GM23338 (cell line): ENCODE measurements at regions not wholly inside any gene's neighbourhood (a gene's known extent, or its start where the extent isn't known, plus 50 kb on each side); places are given as distances from the start of the nearest gene placed in this dataset.

Source experiments
- ATAC-seq: fragments of 200-7000 bp; cut with Tn5 transposase; 3 replicates; pipeline ENCODE4 v1.9.1; 2020
- DNase-seq: peaks from one replicate; pipeline ENCODE4 v3.0.0-alpha.2; 2015; ENCODE audit warnings: low spot score
- H2AFZ ChIP-seq: fragments of 200-600 bp; sonication (generic); 2 replicates; pipeline ENCODE4 v1.8.0; 2016; ENCODE audit warnings: antibody characterized with exemption, mild to moderate bottlenecking, moderate library complexity
- H3F3A ChIP-seq: fragments of 200-600 bp; sonication (generic); replicated peaks from 2 replicates; pipeline ENCODE4 v1.8.0; 2017; ENCODE audit warnings: antibody characterized with exemption, mixed run types, low read depth
- H3K27ac ChIP-seq: fragments of 200-600 bp; sonication (generic); 2 replicates; pipeline ENCODE4 v1.6.1; 2016; ENCODE audit warnings: low read depth
- H3K27me3 ChIP-seq: fragments of 200-600 bp; sonication (generic); 2 replicates; pipeline ENCODE4 v1.8.0; 2016; ENCODE audit warnings: mild to moderate bottlenecking, mixed run types, moderate library complexity; ENCODE audit not compliant: insufficient read depth
- H3K36me3 ChIP-seq: fragments of 200-600 bp; sonication (generic); 2 replicates; pipeline ENCODE4 v1.8.0; 2016; ENCODE audit warnings: mild to moderate bottlenecking; ENCODE audit not compliant: insufficient read depth
- H3K4me1 ChIP-seq: fragments of 200-600 bp; sonication (generic); 2 replicates; pipeline ENCODE4 v1.8.0; 2016; ENCODE audit warnings: mild to moderate bottlenecking, moderate library complexity; ENCODE audit not compliant: insufficient read depth
- H3K4me2 ChIP-seq: fragments of 200-600 bp; sonication (generic); 2 replicates; pipeline ENCODE4 v1.7.1; 2017; ENCODE audit warnings: mixed run types
- H3K4me3 ChIP-seq: fragments of 200-600 bp; sonication (generic); 2 replicates; pipeline ENCODE4 v1.6.1; 2016; ENCODE audit warnings: mixed run types
- H3K79me2 ChIP-seq: fragments of 200-600 bp; sonication (generic); replicated peaks from 2 replicates; pipeline ENCODE4 v1.8.0; 2017; ENCODE audit warnings: mild to moderate bottlenecking; ENCODE audit not compliant: insufficient read depth
- H3K9me2 ChIP-seq: fragments of 200-600 bp; sonication (generic); 2 replicates; pipeline ENCODE4 v1.8.0; 2017; ENCODE audit not compliant: insufficient read depth
- H4K20me1 ChIP-seq: fragments of 200-600 bp; sonication (generic); replicated peaks from 2 replicates; pipeline ENCODE4 v1.8.0; 2017; ENCODE audit warnings: mild to moderate bottlenecking; ENCODE audit not compliant: insufficient read depth
- H3K27ac Mint-ChIP-seq: 2 replicates; pipeline ENCODE4 v1.8.0; 2020; ENCODE audit warnings: inconsistent platforms, mild to moderate bottlenecking, moderate library complexity, mixed read lengths
- H3K27me3 Mint-ChIP-seq: 3 replicates; pipeline ENCODE4 v1.8.0; 2022; ENCODE audit warnings: low read depth, mild to moderate bottlenecking, moderate library complexity, mixed read lengths, inconsistent platforms; ENCODE audit not compliant: insufficient read depth, poor library complexity
- H3K36me3 Mint-ChIP-seq: 3 replicates; pipeline ENCODE4 v1.8.0; 2021; ENCODE audit warnings: low read depth, mild to moderate bottlenecking, inconsistent platforms, moderate library complexity, mixed read lengths
- H3K4me1 Mint-ChIP-seq: 3 replicates; pipeline ENCODE4 v1.8.0; 2020; ENCODE audit warnings: mild to moderate bottlenecking, inconsistent platforms, mixed read lengths
- H3K4me3 Mint-ChIP-seq: 3 replicates; pipeline ENCODE4 v1.8.0; 2021; ENCODE audit warnings: moderate library complexity, mild to moderate bottlenecking, inconsistent platforms, mixed read lengths
- H3K9me3 Mint-ChIP-seq: 3 replicates; pipeline ENCODE4 v1.8.0; 2020; ENCODE audit warnings: moderate library complexity, mild to moderate bottlenecking, inconsistent platforms, mixed read lengths
- CREB1 ChIP-seq: fragments of 250-450 bp; sonication (Bioruptor Pico); IDR thresholded peaks from 2 replicates; pipeline ENCODE4 v1.5.0; 2020; ENCODE audit warnings: low read depth, mild to moderate bottlenecking, moderate library complexity
- CTCF ChIP-seq, 2 experiments: fragments of 200-600 bp in 1 of 2; sonication (generic) in 1 of 2; conservative IDR thresholded peaks; 2 replicates each; pipeline versions ENCODE4 v1.5.1 to v1.6.1; 2016 to 2017; ENCODE audit warnings: antibody characterized with exemption in 2 of 2, low read depth in 2 of 2, mild to moderate bottlenecking in 2 of 2, moderate library complexity in 1 of 2
- EZH2 ChIP-seq: fragments of 200-600 bp; sonication (generic); IDR thresholded peaks from one replicate; pipeline ENCODE4 v1.8.0; 2017; ENCODE audit warnings: antibody characterized with exemption, mild to moderate bottlenecking, low read depth; ENCODE audit not compliant: unreplicated experiment
- EZH2phosphoT487 ChIP-seq: fragments of 200-600 bp; sonication (generic); IDR thresholded peaks from one replicate; pipeline ENCODE4 v1.8.1; 2018; ENCODE audit warnings: antibody characterized with exemption; ENCODE audit not compliant: unreplicated experiment
- JUNB ChIP-seq: IDR thresholded peaks from one replicate; pipeline ENCODE4 v1.6.1; 2016; ENCODE audit warnings: antibody characterized with exemption; ENCODE audit not compliant: unreplicated experiment
- NANOG ChIP-seq: IDR thresholded peaks from 2 replicates; pipeline ENCODE4 v1.6.1; 2016; ENCODE audit warnings: antibody characterized with exemption, borderline replicate concordance
- POLR2AphosphoS5 ChIP-seq: IDR thresholded peaks from 2 replicates; pipeline ENCODE4 v1.6.1; 2016; ENCODE audit warnings: antibody characterized with exemption, low read depth
- STAT1 ChIP-seq: IDR thresholded peaks from one replicate; pipeline ENCODE4 v1.6.1; 2016; ENCODE audit warnings: antibody characterized with exemption; ENCODE audit not compliant: unreplicated experiment
- ZNF114 ChIP-seq: fragments of 250-450 bp; sonication (Bioruptor Pico); IDR thresholded peaks from 2 replicates; pipeline ENCODE4 v1.5.0; 2020; ENCODE audit warnings: mild to moderate bottlenecking, moderate library complexity
- ZNF331 ChIP-seq: fragments of 250-450 bp; sonication (Bioruptor Pico); IDR thresholded peaks from 2 replicates; pipeline ENCODE4 v1.5.0; 2020; ENCODE audit warnings: low read depth, mild to moderate bottlenecking, moderate library complexity
- TF ChIP-seq, protein P1 (sequence below): IDR thresholded peaks from 2 replicates; pipeline ENCODE4 v1.6.1; 2016; ENCODE audit warnings: antibody characterized with exemption
- TF ChIP-seq, protein P2 (sequence below): IDR thresholded peaks from one replicate; pipeline ENCODE4 v1.6.1; 2018; ENCODE audit warnings: antibody characterized with exemption; ENCODE audit not compliant: unreplicated experiment
- TF ChIP-seq, protein P3 (sequence below): fragments of 250-450 bp; sonication (Bioruptor Pico); IDR thresholded peaks from 2 replicates; pipeline ENCODE4 v1.5.0; 2020; ENCODE audit warnings: mild to moderate bottlenecking, moderate library complexity

DNA sequence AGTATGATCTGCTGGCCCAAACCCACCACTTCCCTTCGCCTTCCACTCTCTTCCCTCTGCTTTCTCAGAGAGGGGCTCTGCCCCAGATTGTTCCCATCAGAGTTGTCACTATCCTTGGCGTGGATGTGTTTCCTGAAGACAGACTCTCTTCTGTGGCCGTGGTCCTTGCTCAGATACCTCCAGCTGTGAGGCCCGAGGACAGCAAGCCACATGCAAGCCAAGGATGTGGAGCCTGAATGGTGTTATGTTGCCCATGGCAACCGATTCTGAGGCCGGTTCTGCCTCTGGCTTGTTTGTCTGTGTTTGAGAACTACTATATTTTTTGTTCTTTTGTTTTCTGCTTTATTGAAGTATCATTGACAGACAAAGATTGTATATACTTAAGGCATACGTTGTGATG is 247.4 kb upstream of the PODXL start (continued):
- TF ChIP-seq EZH2phosphoT487 (no peak), ZNF331 (CRISPR knock-in tag) (no peak), POLR2AphosphoS5 (no peak)

DNA sequence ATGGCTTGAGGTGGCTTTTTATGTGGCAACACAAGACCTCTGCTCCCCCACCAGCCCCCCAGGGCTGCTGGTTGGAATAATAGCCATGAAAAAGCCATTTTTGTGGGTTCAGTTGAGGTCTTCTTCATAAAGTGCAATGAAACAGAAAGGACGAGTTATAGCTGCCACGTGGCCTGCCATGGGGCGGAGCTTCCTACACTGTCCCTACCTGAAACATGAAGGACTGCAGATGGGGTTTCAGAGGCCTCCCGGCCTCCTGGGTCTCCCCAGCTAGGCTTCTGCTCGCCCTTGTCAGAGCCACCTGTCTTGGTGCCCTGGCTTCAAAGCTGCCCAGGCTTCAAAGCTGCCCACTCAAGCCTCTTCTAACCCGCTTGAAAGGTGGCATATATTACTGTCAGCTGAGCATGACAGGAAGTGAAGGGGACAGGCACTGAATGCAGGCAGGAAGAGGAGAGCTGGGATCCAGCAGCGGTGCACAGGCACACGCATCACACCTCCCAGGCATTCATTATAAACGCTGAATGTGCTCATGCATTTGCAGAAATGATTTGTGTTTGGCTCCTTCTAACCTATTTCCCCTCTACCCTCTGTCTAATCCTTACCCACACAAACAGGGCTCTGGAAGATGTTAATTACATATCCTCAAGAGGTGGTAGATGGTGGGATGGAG is 245.9 kb upstream of the PODXL start:
- Histone ChIP-seq H3F3A (no peaks in the 10 kb centered on the region), H3K79me2 (no peaks in the 10 kb centered on the region), H3K4me2 (no peak overlapping the region), H4K20me1 (no peaks in the 10 kb centered on the region), H3K9me2 (peaks cover 16% of the 10 kb centered on the region; the same call in 1 of the 2 replicates), H3K4me1 (peaks cover 9% of the 10 kb centered on the region), H3K27me3 (no peaks in the 10 kb centered on the region), H2AFZ (no peak overlapping the region), H3K4me3 (no peak overlapping the region), H3K27ac (no peak overlapping the region), H3K36me3 (no peaks in the 10 kb centered on the region)
- TF ChIP-seq, protein P1, sequence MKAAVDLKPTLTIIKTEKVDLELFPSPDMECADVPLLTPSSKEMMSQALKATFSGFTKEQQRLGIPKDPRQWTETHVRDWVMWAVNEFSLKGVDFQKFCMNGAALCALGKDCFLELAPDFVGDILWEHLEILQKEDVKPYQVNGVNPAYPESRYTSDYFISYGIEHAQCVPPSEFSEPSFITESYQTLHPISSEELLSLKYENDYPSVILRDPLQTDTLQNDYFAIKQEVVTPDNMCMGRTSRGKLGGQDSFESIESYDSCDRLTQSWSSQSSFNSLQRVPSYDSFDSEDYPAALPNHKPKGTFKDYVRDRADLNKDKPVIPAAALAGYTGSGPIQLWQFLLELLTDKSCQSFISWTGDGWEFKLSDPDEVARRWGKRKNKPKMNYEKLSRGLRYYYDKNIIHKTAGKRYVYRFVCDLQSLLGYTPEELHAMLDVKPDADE, result no peak
- TF ChIP-seq EZH2 (no peak), ZNF114 (no peak), CREB1 (CRISPR knock-in tag) (no peak), JUNB (no peak), CTCF (conservative IDR thresholded peaks at IDR 0.05; ENCODE audit: low read depth in 2 of 2) (no peak), ZNF331 (CRISPR knock-in tag) (no peak), STAT1 (no peak), NANOG (no peak), EZH2phosphoT487 (no peak), POLR2AphosphoS5 (no peak)
- TF ChIP-seq, protein P2, sequence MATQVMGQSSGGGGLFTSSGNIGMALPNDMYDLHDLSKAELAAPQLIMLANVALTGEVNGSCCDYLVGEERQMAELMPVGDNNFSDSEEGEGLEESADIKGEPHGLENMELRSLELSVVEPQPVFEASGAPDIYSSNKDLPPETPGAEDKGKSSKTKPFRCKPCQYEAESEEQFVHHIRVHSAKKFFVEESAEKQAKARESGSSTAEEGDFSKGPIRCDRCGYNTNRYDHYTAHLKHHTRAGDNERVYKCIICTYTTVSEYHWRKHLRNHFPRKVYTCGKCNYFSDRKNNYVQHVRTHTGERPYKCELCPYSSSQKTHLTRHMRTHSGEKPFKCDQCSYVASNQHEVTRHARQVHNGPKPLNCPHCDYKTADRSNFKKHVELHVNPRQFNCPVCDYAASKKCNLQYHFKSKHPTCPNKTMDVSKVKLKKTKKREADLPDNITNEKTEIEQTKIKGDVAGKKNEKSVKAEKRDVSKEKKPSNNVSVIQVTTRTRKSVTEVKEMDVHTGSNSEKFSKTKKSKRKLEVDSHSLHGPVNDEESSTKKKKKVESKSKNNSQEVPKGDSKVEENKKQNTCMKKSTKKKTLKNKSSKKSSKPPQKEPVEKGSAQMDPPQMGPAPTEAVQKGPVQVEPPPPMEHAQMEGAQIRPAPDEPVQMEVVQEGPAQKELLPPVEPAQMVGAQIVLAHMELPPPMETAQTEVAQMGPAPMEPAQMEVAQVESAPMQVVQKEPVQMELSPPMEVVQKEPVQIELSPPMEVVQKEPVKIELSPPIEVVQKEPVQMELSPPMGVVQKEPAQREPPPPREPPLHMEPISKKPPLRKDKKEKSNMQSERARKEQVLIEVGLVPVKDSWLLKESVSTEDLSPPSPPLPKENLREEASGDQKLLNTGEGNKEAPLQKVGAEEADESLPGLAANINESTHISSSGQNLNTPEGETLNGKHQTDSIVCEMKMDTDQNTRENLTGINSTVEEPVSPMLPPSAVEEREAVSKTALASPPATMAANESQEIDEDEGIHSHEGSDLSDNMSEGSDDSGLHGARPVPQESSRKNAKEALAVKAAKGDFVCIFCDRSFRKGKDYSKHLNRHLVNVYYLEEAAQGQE, result no peak
- TF ChIP-seq, protein P3, sequence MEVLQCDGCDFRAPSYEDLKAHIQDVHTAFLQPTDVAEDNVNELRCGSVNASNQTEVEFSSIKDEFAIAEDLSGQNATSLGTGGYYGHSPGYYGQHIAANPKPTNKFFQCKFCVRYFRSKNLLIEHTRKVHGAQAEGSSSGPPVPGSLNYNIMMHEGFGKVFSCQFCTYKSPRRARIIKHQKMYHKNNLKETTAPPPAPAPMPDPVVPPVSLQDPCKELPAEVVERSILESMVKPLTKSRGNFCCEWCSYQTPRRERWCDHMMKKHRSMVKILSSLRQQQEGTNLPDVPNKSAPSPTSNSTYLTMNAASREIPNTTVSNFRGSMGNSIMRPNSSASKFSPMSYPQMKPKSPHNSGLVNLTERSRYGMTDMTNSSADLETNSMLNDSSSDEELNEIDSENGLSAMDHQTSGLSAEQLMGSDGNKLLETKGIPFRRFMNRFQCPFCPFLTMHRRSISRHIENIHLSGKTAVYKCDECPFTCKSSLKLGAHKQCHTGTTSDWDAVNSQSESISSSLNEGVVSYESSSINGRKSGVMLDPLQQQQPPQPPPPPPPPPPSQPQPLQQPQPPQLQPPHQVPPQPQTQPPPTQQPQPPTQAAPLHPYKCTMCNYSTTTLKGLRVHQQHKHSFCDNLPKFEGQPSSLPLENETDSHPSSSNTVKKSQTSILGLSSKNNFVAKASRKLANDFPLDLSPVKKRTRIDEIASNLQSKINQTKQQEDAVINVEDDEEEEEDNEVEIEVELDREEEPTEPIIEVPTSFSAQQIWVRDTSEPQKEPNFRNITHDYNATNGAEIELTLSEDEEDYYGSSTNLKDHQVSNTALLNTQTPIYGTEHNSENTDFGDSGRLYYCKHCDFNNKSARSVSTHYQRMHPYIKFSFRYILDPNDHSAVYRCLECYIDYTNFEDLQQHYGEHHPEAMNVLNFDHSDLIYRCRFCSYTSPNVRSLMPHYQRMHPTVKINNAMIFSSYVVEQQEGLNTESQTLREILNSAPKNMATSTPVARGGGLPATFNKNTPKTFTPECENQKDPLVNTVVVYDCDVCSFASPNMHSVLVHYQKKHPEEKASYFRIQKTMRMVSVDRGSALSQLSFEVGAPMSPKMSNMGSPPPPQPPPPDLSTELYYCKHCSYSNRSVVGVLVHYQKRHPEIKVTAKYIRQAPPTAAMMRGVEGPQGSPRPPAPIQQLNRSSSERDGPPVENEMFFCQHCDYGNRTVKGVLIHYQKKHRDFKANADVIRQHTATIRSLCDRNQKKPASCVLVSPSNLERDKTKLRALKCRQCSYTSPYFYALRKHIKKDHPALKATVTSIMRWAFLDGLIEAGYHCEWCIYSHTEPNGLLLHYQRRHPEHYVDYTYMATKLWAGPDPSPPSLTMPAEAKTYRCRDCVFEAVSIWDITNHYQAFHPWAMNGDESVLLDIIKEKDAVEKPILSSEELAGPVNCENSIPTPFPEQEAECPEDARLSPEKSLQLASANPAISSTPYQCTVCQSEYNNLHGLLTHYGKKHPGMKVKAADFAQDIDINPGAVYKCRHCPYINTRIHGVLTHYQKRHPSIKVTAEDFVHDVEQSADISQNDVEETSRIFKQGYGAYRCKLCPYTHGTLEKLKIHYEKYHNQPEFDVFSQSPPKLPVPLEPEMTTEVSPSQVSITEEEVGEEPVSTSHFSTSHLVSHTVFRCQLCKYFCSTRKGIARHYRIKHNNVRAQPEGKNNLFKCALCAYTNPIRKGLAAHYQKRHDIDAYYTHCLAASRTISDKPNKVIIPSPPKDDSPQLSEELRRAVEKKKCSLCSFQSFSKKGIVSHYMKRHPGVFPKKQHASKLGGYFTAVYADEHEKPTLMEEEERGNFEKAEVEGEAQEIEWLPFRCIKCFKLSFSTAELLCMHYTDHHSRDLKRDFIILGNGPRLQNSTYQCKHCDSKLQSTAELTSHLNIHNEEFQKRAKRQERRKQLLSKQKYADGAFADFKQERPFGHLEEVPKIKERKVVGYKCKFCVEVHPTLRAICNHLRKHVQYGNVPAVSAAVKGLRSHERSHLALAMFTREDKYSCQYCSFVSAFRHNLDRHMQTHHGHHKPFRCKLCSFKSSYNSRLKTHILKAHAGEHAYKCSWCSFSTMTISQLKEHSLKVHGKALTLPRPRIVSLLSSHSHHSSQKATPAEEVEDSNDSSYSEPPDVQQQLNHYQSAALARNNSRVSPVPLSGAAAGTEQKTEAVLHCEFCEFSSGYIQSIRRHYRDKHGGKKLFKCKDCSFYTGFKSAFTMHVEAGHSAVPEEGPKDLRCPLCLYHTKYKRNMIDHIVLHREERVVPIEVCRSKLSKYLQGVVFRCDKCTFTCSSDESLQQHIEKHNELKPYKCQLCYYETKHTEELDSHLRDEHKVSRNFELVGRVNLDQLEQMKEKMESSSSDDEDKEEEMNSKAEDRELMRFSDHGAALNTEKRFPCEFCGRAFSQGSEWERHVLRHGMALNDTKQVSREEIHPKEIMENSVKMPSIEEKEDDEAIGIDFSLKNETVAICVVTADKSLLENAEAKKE (CRISPR knock-in tag), result no peak
- H3K4me1 Mint-ChIP-seq, result peaks cover 12% of the 10 kb centered on the region
- no peak overlapping the region for H3K27ac Mint-ChIP-seq
- no peaks in the 10 kb centered on the region for H3K27me3 Mint-ChIP-seq
- no peaks in the 10 kb centered on the region for H3K36me3 Mint-ChIP-seq
- no peak overlapping the region for H3K4me3 Mint-ChIP-seq
- ATAC-seq, result no peak
- no peak for DNase-seq
- H3K9me3 Mint-ChIP-seq, result no peaks in the 10 kb centered on the region
